Heart left ventricle (tissue), 13 donors: ENCODE measurements at regions not wholly inside any gene's neighbourhood (a gene's known extent, or its start where the extent isn't known, plus 50 kb on each side); places are given as distances from the start of the nearest gene placed in this dataset.

Source experiments
- POLR2A ChIP-seq, 2 donors: fragments of 450-650 bp; IDR thresholded peaks; one replicate each; pipeline ENCODE4 v1.6.1; 2017; ENCODE audit warnings: antibody characterized with exemption in 2 of 2, mild to moderate bottlenecking in 2 of 2, moderate library complexity in 2 of 2
- TF ChIP-seq, protein P1 (sequence below), 12 donors: fragments of 200-600 bp; sonication (generic) in 4 of 12; IDR thresholded peaks; one replicate each; pipeline versions ENCODE4 v1.5.0 to v1.8.0; 2018 to 2022; ENCODE audit warnings: antibody characterized with exemption in 12 of 12, mild to moderate bottlenecking in 5 of 12
- donor health status: ischemic (EF 13 %, LVEDD 7.1; RV severe dilation, severe dysfunction).
- donor health status: DM: no; HTN: yes; CAD: no.
- donor health status: DM: no; HTN: no; CAD: no.
- donor health status: ischemic (EF 25% LVEDD 6.9; RV normal size, moderate dysfunction).
- donor health status: ischemic (EF 25% LVEDD 5.7; RV mildly dilated, moderate dysfunction).
- donor health status: ischemic (EF 35%, LVEDD 5.7; RV mildly dilated, moderate dysfunction).
- donor health status: nonischemic (EF 11% LVEDD 7.7; RV severe dilation, severe dysfunction).
- donor health status: DM: yes; HTN: yes; CAD: no.
- donor health status: PGD.
- donor health status: ischemic (EF 29% LVEDD 5.4; RV normal size, mild dysfunction).
- donor health status: nonischemic (EF 23%, LVEDD 6.1; RV moderate dilation, normal function).

DNA sequence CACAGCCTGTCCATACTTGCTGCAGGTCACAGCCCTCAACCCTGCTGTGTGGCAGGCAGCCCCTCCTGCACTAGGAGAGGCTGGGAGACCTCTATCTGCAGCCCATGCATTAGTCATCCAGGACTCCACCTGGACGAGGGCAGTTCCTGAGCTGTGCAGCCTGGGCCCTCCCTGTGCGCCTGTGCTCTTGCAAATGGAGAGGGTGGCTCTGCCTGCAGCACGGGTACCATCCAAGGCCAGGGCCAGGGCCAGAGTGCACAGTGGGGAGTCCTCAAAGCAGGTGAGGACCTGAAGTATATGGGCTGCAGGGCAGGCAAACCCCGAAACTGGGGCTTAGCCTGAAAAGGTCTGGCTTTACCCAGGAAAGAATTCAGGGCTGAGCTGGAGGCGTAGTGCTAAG, 89.8 kb upstream of the PHACTR3 start:
- TF ChIP-seq, protein P1, sequence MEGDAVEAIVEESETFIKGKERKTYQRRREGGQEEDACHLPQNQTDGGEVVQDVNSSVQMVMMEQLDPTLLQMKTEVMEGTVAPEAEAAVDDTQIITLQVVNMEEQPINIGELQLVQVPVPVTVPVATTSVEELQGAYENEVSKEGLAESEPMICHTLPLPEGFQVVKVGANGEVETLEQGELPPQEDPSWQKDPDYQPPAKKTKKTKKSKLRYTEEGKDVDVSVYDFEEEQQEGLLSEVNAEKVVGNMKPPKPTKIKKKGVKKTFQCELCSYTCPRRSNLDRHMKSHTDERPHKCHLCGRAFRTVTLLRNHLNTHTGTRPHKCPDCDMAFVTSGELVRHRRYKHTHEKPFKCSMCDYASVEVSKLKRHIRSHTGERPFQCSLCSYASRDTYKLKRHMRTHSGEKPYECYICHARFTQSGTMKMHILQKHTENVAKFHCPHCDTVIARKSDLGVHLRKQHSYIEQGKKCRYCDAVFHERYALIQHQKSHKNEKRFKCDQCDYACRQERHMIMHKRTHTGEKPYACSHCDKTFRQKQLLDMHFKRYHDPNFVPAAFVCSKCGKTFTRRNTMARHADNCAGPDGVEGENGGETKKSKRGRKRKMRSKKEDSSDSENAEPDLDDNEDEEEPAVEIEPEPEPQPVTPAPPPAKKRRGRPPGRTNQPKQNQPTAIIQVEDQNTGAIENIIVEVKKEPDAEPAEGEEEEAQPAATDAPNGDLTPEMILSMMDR (IDR thresholded peaks at IDR 0.05): no peak
- TF ChIP-seq POLR2A (IDR thresholded peaks at IDR 0.05): no peak
